Hepatocyte (in vitro differentiated cells): ENCODE measurements at regions not wholly inside any gene's neighbourhood (a gene's known extent, or its start where the extent isn't known, plus 50 kb on each side); places are given as distances from the start of the nearest gene placed in this dataset.

Experiments used
- DNase-seq: peaks from one replicate; pipeline ENCODE4 v3.0.0-alpha.2; 2016; ENCODE audit warnings: low spot score
- H2AFZ ChIP-seq: fragments of 200-600 bp; sonication (generic); 2 replicates; pipeline ENCODE4 v1.6.0; 2016; ENCODE audit warnings: antibody characterized with exemption, mild to moderate bottlenecking
- H3K27ac ChIP-seq: fragments of 200-600 bp; sonication (generic); 2 replicates; pipeline ENCODE4 v1.5.1; 2016; ENCODE audit warnings: mild to moderate bottlenecking
- H3K27me3 ChIP-seq: fragments of 200-600 bp; sonication (generic); 2 replicates; pipeline ENCODE4 v1.6.1; 2016
- H3K36me3 ChIP-seq: fragments of 200-600 bp; sonication (generic); replicated peaks from 2 replicates; pipeline ENCODE4 v1.5.1; 2016; ENCODE audit warnings: low read depth; ENCODE audit not compliant: insufficient read depth
- H3K4me1 ChIP-seq: fragments of 200-600 bp; sonication (generic); 2 replicates; pipeline ENCODE4 v1.5.1; 2016; ENCODE audit warnings: mild to moderate bottlenecking, moderate library complexity; ENCODE audit not compliant: insufficient read depth
- H3K4me2 ChIP-seq: fragments of 200-600 bp; sonication (generic); 2 replicates; pipeline ENCODE4 v1.6.0; 2016
- H3K4me3 ChIP-seq: fragments of 200-600 bp; sonication (generic); 2 replicates; pipeline ENCODE4 v1.5.1; 2016; ENCODE audit warnings: mild to moderate bottlenecking
- H3K79me2 ChIP-seq: fragments of 200-600 bp; sonication (generic); 2 replicates; pipeline ENCODE4 v1.6.0; 2017; ENCODE audit warnings: mild to moderate bottlenecking
- H3K9me2 ChIP-seq: fragments of 200-600 bp; sonication (generic); replicated peaks from 2 replicates; pipeline ENCODE4 v1.6.0; 2017; ENCODE audit warnings: mild to moderate bottlenecking; ENCODE audit not compliant: insufficient read depth
- H3K9me3 ChIP-seq: fragments of 200-600 bp; sonication (generic); 2 replicates; pipeline ENCODE4 v1.5.1; 2016; ENCODE audit warnings: low read depth, mild to moderate bottlenecking
- H4K20me1 ChIP-seq: fragments of 200-600 bp; sonication (generic); 2 replicates; pipeline ENCODE4 v1.6.0; 2016; ENCODE audit warnings: mild to moderate bottlenecking; ENCODE audit not compliant: insufficient read depth, poor library complexity, severe bottlenecking
- CTCF ChIP-seq: fragments of 200-600 bp; sonication (generic); IDR thresholded peaks from 2 replicates; pipeline ENCODE4 v1.5.1; 2016; ENCODE audit warnings: antibody characterized with exemption, mild to moderate bottlenecking; ENCODE audit not compliant: poor library complexity
- EZH2 ChIP-seq: fragments of 200-600 bp; sonication (generic); IDR thresholded peaks from 2 replicates; pipeline ENCODE4 v1.6.1; 2016; ENCODE audit warnings: antibody characterized with exemption, mild to moderate bottlenecking, borderline replicate concordance
- EZH2phosphoT487 ChIP-seq: fragments of 200-600 bp; sonication (generic); IDR thresholded peaks from one replicate; pipeline ENCODE4 v1.6.1; 2018; ENCODE audit warnings: antibody characterized with exemption, mild to moderate bottlenecking, low read depth, moderate library complexity; ENCODE audit not compliant: unreplicated experiment, severe bottlenecking
- WGBS: methylation state at CpG from one replicate; pipeline ENCODE4 v1.1.6; 2016; ENCODE audit warnings: low lambda C conversion rate; ENCODE audit errors: missing lambda C conversion rate; 5-methylcytosine and 5-hydroxymethylcytosine counted together

- no peak for DNase-seq
- H3K36me3 ChIP-seq, result no peaks in the 10 kb centered on the region
- H4K20me1 ChIP-seq, result no peaks in the 10 kb centered on the region
- 32% methylated on average over 10 of the region's 10 CpGs for WGBS
- TF ChIP-seq EZH2 (no peak), CTCF (no peak), EZH2phosphoT487 (no peak)
- no peaks in the 10 kb centered on the region for H3K79me2 ChIP-seq
- H3K27me3 ChIP-seq, result no peaks in the 10 kb centered on the region
- no peak overlapping the region for H3K27ac ChIP-seq
- peak overlapping the region; percentile 8 for H3K4me2 ChIP-seq
- H3K9me3 ChIP-seq, result no peaks in the 10 kb centered on the region
- no peak overlapping the region for H2AFZ ChIP-seq
- H3K4me3 ChIP-seq, result no peak overlapping the region
- no peaks in the 10 kb centered on the region for H3K4me1 ChIP-seq
- H3K9me2 ChIP-seq, result no peaks in the 10 kb centered on the region
Measured at GRCh38 chr3:187989575-187990153, 164.3 kb upstream of the LPP start.

GRCh38 chr3:187992609-187993008, 161.3 kb upstream of the LPP start:
- Histone ChIP-seq H3K27ac (no peak overlapping the region), H4K20me1 (no peaks in the 10 kb centered on the region), H3K4me1 (peaks cover 6% of the 10 kb centered on the region), H3K79me2 (no peaks in the 10 kb centered on the region), H3K4me3 (no peak overlapping the region), H3K9me2 (no peaks in the 10 kb centered on the region), H3K36me3 (no peaks in the 10 kb centered on the region), H2AFZ (no peak overlapping the region), H3K4me2 (no peak overlapping the region), H3K27me3 (no peaks in the 10 kb centered on the region), H3K9me3 (no peaks in the 10 kb centered on the region)
- TF ChIP-seq EZH2 (no peak), EZH2phosphoT487 (no peak), CTCF (no peak)
- DNase-seq, result no peak

GRCh38 chr3:187994221-187995042, 159.5 kb upstream of the LPP start:
- DNase-seq, result no peak
- H3K9me2 ChIP-seq, result no peaks in the 10 kb centered on the region
- H3K36me3 ChIP-seq, result no peaks in the 10 kb centered on the region
- H3K9me3 ChIP-seq, result no peaks in the 10 kb centered on the region
- no peak overlapping the region for H2AFZ ChIP-seq
- no peak overlapping the region for H3K4me2 ChIP-seq
- peaks cover 15% of the 10 kb centered on the region for H3K4me1 ChIP-seq
- WGBS, result 91% methylated on average over 4 of the region's 4 CpGs
- H3K27me3 ChIP-seq, result no peaks in the 10 kb centered on the region
- TF ChIP-seq EZH2phosphoT487, result no peak
- no peak for TF ChIP-seq CTCF
- no peak for TF ChIP-seq EZH2
- H4K20me1 ChIP-seq, result no peaks in the 10 kb centered on the region
- no peaks in the 10 kb centered on the region for H3K79me2 ChIP-seq
- no peak overlapping the region for H3K27ac ChIP-seq
- H3K4me3 ChIP-seq, result no peak overlapping the region
